G401.6 (cell line): ENCODE measurements at regions not wholly inside any gene's neighbourhood (a gene's known extent, or its start where the extent isn't known, plus 50 kb on each side); places are given as distances from the start of the nearest gene placed in this dataset.

Experiments used
- FAIRE-seq: peaks from 2 replicates; lab custom pipeline; 2012; peaks lifted over from hg19 to GRCh38; lab: Jason Lieb, UNC

DNA sequence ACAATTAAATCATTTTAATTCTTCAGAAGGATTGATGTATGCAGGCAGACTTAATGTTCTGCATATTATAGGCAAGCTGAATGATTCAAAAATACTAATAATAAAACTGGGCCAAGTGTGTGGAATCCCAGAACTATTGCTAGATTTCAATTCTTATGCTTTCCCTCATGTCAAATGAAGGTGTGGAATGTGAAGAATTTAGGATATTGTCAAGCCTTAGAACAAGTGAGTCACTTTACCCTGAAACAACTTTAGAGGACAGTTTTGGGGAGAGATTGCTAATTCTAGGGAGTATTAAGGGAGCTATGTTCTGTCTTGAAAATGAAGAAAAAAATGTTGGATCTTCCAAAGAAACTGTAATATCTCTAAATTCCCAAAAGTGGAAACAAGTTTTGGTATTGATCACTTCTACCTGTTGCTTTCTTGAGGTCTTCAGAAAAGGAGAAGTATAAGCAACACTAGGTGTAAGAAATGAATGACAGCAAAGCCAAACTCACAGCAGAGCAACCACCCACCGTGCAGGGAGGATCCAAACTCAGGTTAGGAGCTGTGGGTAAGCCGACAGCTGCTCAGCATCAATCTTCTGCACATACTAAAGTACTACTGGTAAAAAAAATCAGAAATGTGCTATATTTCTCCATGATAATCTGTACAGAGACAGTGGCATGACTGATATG, 818.1 kb downstream of the SLC4A3 start:
- no peak for FAIRE-seq

DNA sequence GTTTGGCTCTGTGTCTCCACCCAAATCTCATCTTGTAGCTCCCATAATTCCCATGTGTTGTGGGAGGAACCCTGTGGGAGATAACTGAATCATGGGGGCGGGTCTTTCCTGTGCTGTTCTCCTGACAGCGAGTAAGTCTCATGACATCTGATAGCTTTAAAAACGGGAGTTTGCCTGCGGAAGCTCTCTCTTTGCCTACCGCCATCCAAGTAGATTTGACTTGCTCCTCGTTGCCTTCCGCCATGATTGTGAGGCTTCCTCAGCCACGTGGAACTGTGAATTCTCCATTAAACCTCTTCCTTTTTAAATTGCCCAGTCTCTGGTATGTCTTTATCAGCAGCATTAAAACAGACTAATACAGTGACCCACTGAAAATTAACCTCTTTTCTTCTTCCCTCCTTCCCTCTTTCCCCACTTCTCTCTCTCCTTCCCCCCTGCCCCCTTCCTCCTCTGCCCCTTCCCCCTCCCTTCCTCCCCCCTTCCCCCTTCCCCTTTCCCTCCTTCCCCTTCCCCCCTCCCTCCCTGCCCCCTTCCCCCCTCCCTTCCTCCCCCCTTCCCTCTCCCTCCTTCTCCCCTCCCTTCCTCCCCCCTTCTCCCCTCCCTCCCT, 818.8 kb downstream of the SLC4A3 start:
- no peak for FAIRE-seq

DNA sequence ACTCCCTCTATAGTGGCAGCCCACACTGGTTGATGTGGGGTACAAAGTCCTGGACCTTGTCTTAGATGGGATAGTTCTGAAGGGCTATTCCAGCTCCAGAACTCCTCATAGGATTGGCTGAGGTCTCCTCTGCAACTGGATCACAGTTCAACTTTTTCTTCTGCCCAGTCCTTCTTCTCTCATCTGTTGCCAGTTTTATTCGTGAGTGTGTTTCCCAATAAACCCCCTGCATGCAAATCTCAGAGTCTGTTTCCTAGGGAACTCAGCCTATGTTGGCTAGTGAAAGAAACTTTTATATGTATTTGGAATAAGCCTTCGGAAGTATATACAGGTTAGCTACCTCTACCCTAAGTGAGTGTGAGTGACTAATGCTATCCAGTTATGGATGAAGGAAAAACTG, 823.4 kb downstream of the SLC4A3 start:
- no peak for FAIRE-seq

DNA sequence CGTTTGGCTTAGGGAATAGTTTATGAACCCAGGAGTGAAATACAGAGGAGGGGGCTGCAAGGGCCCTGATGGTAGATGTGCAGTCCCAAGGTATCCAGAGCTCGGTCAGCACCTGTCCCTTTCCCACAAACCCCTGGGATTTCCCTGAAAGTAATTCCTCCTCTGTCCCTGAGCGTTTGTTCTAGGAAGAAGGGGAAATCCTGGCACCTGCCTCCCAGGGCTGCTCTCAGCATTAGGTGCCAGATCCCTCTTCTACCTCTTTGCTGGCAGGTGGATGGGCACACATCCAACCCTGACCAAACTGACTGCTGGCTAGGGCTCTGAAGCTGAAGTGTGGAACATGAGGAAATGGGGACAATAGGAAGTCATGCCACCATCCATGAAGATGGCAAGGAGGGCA, 824.0 kb downstream of the SLC4A3 start:
- no peak for FAIRE-seq

DNA sequence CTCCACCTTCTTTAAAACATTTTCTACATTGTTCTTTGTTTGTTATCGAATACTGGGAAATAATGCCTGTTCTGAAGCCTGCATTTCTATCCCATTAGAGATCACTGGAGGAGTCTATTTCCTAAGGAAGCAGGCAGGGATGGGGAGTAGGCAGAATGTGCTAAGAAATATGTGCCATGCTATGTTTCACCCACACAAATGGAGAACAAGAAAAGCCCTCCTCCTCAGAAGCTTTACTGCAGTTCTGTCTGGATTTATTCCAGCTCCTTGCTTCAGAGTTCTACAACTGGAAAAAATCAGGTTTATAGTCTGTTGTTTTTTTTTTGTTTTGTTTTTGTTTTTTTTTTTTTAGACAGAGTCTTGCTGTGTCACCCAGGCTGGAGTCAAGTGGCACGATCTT, 825.1 kb downstream of the SLC4A3 start:
- FAIRE-seq: no peak

DNA sequence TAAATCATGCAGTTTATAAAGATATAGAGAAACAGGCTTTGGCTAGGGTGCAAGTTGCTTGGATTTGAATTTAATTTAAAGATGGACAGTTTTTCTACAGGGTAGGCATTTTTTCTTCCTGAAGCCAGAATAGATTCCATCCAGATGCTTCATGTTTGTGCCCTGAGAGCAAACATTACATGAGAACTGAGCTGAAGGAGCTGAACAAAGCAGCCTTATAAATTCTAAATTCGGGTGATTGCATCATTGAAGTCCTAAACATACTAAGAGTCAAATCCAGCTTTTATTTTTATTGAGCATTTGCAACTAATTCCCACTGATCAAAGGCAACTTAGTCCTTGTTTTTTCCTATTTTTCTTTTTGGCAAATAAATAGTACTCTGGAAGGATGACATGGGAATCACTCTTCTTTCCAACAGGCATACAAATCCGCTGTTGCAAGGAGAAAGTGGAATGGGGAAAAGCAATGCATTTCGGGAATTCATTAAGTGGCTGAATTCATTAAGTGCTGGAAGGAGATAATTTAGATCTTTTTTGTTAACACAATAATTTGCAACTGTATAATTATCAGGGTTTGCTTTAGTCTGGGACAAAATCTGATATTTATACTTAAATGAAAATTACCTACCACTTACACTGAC, 828.0 kb downstream of the SLC4A3 start:
- FAIRE-seq: no peak

DNA sequence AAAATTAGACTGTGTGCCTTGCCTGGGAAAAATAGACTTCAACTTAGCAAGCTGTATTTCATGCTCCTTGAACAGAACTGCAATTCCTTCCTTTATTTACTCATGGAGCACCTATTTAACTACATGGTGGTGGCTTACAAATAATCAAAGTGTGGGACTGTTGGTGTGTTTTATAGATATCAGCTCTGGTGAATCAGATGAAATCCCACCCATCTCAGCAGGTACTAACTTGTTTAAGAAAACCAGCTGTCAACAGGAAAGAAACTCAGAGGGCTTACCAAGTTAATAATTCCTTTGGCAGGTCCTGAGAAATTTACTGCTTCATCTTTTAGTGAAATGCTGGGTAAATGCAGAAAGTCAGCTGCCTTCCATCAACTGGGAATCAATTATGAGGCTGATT, 830.6 kb downstream of the SLC4A3 start:
- no peak for FAIRE-seq

DNA sequence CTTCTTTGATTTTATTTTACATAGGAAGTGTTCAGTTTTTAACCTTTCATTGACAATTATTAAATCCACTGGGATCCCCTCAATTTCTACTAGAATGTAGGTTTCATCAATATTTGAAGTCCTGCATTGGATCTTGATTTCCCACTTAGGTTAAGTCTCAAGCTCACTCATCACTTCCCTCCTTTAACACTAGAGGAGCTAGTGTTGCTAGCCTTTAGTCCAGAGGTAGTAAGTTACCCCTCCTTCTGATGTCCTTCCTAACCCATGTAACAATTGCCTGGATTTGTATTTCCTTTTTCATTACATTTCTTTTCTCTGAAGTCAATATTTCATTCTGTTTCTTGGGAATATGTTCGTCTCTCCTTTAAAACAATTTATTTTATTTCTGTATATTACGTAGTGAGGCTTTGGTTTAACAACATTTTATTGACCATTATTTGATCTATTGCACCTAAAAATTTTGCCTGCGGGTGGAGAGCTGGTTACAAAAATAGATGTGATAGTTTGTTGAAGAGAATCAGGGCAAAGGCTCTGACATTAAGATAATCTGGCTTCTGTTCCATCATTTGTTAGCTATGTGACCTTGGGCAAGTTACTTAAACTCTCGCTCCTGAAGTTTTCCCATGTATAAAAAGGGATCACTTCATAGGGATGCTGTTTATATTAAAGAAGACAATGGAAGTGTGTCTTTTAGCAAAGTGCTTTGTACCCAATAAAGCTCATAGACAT, 833.0 kb downstream of the SLC4A3 start:
- FAIRE-seq: no peak

DNA sequence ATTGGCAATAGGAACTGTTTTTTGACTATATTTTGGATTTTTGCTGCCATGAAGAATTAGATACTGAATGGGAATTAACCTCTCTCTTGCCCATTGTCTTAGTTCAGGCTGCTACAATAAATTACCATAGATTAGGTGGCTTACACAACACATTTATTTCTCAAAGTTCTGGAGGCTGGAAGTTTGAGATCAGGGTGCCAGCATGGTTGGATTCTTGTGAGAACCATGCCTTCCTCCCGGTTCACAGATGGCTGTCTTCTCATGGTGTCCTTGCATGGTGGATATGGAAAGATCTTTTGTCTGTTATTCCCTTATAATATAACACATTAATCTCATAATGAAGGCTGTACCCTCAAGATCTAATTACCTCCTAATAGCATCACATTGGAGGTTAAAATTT, 836.4 kb downstream of the SLC4A3 start:
- FAIRE-seq: no peak

DNA sequence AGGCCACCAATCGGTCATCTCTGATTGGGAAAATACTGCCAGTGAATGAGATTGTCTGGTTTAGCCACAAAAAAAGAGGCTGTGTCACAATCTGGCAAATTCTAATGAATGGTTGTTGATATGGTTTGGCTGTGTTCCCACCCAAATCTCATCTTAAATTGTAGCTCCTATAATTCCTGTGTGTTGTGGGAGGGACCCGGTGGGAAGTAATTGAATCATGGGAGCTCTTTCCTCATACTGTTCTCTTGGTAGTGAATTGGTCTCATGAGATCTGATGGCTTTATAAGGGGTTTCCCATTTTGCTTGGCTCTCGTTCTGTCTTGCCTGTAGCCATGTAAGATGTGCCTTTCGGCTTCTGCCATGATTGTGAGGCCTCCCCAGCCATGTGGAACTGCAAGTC, 838.3 kb downstream of the SLC4A3 start:
- no peak for FAIRE-seq

DNA sequence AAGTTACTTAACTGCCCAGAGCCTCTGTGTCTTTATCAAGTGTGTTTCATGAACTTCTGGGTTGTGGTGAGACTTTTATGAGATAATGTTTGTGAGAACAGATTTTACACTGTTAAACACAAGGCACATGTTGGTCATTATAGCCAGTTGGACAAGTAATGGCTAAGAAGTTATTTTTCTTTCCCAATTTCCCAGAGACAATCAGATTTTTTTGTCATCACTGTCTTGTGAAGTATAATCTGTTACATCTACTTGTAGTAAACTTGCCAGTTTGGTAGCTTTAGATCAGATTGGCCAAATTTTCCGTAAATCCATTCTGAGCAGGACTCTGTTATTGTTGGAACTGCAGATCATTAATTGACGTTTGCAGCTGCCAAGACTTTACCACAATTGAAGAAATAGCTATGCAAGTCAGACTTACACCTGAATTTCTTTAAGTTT, 838.8 kb downstream of the SLC4A3 start:
- no peak for FAIRE-seq

DNA sequence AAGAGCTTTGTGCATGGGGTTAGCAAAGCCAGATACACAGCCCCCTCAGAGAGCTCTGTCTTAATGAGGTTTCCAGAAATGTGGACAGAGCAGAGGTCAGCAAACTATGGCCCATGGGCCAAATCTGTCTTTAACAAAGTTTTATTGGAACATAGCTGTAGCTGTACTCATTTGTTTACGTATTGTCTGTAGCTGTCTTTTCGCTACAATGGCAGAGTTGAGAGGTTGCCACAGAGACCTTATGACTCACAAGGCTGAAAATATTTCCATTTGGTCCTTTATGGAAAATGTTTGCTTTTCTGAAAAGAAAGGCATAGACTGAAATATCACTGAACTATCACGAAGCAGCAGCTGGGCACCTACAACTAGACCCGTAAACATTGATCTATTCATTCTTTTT, 841.8 kb downstream of the SLC4A3 start:
- no peak for FAIRE-seq

DNA sequence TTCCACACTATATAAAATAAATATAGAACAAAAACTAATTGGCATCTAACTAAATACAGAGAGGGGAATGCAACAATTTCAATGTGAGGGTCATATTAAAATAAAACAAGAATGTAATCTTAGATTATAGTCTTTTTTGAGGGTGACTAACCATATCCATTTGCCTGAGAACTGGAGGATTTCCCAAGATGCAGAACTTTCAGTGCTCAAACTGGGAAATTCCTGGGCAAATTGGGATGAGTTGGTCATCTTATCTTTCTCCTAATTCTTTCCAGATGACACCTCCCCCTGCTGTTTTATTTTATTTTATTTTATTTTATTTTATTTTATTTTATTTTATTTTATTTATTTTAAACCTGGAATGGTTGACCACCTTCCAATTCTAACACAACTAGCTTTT, 846.2 kb downstream of the SLC4A3 start:
- FAIRE-seq: no peak

DNA sequence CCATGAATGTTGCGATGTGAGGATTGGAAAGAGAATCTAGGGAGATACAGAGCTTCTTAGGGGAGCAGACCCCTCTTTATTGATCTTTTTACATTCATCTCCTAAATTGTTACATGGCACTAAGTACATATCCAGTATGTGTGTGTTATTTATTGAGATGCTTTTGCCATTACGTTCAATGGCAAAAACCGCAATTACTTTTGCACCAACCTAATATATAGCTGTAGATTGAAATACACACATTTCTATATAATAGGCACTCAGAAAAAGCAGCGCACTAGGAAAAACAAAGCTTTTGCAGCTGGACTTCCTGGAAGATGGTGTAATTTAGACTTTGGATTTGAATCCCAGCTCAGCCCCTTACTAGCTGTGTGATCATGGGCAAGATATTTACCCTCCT, 849.4 kb downstream of the SLC4A3 start:
- no peak for FAIRE-seq

DNA sequence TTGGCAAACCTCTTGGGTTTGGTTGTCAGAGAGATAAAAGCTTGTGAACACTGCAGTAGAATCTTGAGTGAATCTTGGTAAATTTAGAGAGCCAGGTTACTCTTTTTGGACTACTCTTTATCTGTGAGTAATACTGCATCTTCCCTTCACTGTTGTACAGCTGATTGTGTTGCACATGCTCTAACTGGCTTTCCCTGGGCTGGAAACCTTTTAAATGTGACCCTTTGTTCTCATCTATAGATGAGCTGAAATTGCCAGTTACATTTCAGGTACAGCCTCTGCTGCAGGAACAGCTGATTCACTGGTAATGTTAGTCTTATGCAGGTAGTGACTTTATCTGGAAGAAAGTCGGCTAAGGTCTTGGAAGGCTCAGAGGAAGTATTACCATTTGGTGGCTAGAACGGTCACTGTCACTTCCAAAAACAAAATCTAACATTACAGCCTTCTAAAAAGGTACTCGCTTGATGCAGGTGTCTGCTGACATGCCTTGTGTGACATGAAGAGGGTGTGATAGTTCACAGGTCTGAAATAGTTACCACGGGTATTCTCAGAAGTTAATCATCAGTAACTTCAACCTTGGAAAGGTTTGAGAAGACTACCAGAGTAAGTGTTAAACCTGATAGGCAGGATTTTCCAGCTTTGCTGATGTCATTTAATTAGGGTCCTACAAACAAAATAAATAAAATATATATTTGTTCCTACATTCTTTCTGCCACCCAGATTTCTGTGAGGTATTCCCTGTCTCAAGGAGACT, 851.1 kb downstream of the SLC4A3 start:
- no peak for FAIRE-seq

DNA sequence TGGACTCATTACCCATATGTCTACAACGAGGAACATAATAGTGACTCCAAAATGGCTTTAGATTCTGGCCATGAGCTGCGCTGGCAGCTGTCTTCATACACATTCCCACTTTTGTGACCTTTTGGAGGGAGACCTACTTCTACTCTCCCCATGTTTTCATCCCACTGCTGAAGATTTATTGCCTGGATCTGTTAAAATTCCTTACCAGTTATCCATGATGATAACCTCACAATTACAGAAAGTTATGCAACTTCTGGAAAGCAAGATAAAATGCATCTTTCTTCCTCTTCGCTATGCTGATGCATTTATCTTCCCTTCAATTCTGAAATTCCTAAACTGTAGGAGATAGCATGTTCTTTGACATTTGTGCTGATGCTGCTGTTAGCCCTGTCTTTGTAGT, 855.3 kb downstream of the SLC4A3 start:
- no peak for FAIRE-seq

DNA sequence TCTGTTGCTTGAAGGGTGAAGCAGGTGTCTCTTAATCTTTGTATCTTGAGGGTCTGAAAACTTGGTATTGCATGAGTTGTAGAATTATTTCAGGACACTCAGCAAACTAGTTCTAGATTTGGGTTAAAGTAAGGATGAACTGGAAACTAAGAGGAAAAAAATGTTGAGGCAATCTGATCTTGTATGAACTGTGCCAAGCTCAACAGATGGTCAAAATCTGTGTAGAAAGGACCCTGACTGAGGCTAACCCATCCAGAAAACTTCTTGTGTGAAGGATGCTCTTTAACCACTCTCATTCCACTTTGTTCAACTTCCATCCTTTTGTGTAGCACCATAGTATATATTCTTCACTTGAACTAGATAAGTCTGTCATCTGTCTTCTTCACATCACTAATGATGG, 861.7 kb downstream of the SLC4A3 start:
- no peak for FAIRE-seq

DNA sequence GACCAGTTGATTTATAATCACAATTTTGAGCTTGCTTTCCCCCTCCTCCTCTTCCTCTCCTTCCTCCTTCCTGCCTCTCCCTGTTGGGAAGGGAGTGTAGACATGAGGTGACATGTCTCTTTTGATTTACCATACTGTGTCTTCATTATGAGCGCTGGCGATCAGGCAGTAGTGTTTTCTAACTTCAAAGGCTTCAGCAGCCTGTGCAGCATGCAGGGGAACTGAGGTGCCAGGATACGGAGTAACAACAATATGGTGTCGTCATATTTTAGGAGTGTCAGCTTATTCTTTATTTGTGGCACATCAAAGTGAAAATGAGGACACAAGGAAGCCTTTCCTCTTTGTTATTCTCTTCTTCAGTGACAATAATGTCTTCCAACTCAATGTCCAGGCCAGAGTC, 864.2 kb downstream of the SLC4A3 start:
- no peak for FAIRE-seq

DNA sequence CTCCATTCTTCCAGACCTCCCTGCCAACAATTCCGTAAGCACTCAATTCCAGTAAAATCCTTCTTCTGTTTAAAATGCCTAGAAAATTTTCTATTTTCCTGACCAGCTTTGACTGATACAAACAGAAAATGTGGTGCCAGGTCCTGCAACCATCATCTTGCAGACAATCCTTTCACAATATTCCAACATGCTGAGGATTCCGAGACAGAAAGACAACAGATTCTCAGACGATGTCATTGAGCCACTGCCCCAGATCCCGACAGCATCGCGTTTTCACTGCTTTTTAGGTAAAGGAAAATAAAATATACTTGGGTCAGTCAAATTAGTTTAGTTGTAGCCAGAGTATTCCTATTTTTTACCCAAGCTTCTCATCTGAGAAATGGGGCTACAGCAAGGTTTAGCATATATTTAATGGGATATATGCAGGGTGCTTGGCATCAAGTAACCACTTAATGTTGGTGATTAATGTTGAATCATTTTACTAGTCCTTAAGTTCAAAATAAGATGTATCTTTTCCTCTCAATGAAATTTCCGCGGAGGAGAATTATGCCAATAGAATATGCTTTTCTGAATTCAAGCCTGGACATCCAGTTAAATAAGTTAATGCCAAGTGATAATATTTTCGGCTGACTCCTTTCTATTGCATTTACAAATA, 866.6 kb downstream of the SLC4A3 start:
- no peak for FAIRE-seq

DNA sequence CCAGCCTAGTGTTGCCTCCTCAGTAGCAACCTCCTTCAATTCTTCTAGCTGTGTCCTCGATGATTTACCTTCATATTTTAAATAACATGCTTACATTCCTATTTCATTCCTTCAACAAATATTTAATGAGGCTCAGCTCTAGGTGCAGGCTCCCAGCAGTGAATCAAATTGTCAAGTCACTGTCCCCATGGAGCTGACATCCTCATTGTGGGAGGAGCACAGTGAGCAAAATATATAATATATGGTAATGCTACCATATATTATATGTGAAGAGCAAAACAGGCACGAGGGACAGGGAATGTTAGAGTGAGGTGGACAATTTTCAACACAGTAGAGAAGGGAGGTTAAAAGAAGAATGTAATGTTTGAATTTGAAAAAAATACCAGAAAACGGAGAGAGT, 869.1 kb downstream of the SLC4A3 start:
- no peak for FAIRE-seq

DNA sequence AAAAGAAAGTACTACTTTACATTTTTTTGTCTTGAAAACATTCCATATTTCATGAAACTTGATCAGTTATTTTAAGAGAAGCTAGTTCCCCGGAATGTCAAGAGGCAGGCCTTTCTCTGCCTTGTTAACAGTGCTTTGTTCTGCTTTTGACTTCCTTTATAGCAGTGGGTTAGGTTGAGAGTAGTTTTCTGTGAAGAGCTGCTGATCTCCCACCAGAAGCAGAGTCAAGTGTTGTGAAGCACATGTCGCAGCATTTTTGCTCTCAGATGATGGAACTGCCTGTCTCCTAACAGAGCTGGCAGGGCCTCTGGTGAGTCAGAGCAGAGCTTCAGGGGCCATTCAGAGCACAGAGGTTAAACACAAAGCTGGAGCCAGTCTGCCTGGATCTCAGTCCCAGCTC, 871.8 kb downstream of the SLC4A3 start:
- FAIRE-seq: no peak

DNA sequence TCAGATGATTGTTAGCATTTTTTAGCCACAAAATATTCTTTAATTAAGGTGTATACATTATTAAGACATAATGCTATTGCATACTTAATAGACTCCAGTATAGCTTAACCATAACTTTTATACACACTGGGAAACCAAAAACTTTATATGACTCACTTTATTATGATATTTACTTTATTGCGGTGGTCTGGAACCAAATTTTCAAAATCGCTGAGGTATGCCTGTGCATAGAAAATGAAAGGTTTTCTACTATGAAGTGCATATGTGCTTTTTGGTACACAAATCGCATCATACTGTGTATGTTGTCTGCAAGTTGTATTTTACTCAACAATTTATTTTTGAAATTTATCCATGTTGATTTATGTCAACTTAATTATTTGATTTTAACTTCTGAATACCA, 875.1 kb downstream of the SLC4A3 start:
- no peak for FAIRE-seq
